ENCODE measurements at regions not wholly inside any gene's neighbourhood (a gene's known extent, or its start where the extent isn't known, plus 50 kb on each side); places are given as distances from the start of the nearest gene placed in this dataset.

GRCh38 chr1:116310180-116310579 lies 62.9 kb upstream of the ATP1A1 start:
- TF ChIP-seq, protein P1, sequence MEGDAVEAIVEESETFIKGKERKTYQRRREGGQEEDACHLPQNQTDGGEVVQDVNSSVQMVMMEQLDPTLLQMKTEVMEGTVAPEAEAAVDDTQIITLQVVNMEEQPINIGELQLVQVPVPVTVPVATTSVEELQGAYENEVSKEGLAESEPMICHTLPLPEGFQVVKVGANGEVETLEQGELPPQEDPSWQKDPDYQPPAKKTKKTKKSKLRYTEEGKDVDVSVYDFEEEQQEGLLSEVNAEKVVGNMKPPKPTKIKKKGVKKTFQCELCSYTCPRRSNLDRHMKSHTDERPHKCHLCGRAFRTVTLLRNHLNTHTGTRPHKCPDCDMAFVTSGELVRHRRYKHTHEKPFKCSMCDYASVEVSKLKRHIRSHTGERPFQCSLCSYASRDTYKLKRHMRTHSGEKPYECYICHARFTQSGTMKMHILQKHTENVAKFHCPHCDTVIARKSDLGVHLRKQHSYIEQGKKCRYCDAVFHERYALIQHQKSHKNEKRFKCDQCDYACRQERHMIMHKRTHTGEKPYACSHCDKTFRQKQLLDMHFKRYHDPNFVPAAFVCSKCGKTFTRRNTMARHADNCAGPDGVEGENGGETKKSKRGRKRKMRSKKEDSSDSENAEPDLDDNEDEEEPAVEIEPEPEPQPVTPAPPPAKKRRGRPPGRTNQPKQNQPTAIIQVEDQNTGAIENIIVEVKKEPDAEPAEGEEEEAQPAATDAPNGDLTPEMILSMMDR (IDR thresholded peaks at IDR 0.05): no peak
- no peak for TF ChIP-seq POLR2A (IDR thresholded peaks at IDR 0.05)
